M059J (cell line): ENCODE measurements at regions not wholly inside any gene's neighbourhood (a gene's known extent, or its start where the extent isn't known, plus 50 kb on each side); places are given as distances from the start of the nearest gene placed in this dataset.
"Not testable (repeated sequence)": the region's sequence is repeated elsewhere in the genome, so short reads cannot be mapped to it uniquely, and the experiment has no call there.

Experiments used
- DNase-seq: peaks from one replicate; pipeline ENCODE4 v3.0.0-alpha.2; 2012; ENCODE audit warnings: low read depth

DNA sequence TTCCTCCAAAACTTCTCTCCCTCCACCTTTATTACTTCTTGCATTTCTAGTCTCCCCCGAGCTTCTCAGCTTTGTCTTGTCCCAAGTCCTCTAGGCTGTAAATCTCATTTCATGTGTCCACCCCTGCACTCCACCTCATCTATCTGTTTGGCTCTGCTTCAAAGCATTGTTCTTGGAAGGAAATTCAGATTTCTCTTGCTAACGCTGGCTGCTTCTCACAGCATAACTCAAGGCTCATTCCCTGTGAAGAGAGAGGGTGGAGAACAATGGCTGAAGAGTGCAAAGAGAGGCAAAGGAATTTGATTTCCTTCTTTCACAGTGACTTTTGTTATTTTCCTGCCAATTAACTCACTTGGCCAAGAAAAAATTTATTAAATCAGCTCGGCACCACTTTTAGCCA lies 476.5 kb downstream of the TMEM114 start:
- DNase-seq, result no peak

DNA sequence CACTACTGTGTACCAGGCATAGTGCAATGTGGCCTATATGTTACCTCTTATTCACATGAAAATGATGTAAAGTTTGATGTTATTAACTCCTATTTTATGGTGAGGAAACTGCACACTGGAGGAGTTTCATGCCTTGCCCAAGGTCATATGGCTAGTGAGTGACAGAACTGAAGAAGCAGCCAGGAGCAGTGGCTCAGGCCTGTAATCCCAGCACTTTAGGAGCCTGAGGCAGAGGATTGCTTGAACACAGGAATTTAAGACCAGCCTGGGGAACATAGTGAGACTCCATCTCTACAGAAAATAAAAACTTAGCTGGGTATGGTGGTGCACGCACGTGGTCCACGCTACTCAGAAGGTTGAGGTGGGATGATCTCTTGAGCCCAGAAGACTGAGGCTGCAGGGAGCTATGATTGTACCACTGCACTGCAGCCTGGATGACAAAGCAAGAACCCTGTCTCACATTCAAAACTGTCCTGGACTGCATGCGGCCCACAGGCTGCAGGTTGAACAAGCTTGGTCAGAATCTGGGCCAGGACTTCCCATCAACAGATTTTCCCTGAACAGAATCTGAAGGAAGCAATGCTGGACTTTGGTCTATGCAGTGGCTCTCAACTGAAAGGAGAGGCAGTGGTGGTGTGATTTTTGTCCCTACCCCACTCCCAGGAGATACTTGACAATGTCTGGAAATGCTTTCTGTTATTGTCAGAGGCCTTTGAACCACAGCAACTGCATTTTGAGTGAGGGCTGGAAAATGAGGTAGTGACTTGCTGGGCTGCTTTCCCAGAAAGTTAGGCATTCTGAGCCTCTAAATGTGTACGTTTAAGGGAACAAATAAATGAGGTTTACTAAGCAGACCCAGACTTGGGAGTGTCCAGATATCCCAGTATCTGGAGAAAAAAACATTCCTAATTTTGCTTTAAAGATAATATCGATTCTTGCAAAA lies 479.5 kb downstream of the TMEM114 start:
- DNase-seq, result peak; percentile 5

DNA sequence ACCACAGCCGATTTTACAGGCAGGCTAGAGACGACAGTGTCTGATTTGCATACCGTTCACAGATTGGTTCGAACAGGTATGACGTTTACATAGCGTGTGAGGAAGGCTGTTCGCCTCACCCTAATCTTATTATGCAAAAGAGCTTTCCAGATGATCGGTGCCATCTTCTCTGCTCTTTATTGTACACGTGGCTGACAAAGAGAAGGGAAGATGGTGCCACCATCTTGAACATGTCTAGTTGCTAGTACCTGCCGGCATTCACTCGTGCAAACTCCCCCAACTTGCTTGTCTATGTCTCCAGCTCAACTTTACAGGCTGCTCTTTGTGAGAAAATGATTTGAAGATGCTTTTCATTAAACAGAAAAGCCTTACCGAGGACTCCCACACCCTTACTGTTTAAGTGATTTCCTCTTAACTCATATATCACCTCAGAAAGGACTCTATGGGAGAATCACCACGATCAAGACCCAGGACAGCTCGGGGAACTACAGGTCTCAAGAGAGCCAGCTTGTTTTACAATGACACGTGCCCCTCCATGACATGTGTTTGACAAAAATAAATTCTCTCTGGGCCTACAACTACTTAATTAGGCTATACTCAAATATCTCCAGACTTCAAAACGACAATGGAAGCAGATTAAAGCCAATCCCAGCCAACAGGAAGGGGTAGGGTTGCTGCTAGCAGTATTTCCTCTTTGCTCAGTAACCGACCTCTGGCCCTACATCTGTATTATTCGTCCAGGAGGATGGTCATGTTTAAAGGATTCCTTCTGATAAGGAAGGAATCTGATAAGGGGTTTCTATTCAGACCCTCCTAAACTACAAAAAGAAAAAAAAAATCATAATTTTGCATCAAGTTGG lies 480.6 kb downstream of the TMEM114 start:
- peak; percentile 88 for DNase-seq

DNA sequence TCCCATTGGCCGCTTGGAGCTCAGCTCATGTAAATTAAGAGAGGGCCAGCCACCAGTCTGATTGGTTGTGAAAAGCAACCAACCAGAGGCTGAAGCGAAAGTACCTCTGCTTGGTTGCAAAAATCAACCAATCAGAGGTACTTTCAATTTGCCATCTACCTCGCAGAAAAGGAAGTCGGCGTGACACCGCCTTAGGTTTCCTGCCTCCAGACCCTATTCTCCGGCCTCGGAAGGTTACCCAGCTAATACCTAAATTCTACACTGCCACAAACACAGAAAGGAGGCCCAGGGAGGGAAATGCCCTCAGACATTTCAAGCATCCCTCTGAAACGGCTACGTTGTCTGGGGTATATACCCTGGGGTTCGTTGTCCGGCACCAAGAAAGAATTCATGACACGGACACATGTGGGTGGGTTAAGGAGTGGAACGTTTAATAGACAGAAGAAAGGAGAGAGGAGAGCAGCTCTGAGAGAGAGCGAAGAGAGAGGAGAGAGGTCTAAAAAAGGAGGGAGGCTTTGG lies 481.3 kb downstream of the TMEM114 start:
- DNase-seq, result peak; percentile 84

DNA sequence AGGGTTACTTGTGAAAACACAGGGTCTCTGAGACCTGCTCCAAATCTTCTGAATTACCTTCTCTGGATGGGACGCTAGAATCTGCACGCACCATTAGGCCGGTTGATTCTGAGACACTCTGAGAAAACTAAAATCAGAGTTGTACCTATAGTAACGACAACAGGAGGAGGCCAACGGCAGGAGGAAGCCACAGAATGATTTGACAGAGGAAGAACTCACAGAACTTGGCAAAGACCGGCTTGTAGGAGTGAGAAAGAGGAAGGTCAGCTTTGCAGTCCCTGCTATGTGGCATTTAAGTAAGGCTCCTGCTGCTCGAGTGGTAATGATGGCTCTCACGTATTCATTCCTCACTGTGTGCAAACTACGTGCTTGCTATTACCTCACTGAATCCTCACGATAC lies 483.0 kb downstream of the TMEM114 start:
- DNase-seq, result no peak

DNA sequence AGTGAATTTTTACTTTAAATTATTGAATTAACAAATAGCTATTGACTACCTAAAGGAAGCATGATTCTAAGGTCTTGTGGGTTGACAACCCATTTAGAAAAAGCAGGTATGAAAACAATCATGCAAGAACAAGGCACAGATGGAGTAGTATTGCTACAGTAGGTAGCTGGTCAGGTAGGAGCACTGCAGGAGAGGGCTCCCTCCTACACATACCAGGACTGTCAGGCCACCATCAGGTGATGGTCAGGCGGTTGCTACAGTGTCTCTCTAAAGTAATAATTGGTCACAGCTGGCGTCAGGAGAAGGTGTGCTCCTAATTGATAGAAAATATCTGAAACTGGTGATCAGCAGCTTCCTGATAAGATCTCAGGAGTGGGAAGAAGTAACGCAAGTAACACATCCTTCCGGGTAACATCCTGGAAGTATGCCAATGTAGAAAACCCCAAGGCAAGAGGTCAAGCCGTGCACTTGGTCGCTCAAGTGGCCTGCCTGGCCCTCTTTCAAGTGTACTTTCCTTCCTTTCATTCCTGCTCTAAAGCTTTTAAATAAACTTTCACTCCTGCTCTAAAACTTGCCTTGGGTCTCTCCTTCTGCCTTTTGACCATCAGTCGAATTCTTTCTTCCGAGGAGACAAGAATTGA lies 486.5 kb downstream of the TMEM114 start:
- no peak for DNase-seq

DNA sequence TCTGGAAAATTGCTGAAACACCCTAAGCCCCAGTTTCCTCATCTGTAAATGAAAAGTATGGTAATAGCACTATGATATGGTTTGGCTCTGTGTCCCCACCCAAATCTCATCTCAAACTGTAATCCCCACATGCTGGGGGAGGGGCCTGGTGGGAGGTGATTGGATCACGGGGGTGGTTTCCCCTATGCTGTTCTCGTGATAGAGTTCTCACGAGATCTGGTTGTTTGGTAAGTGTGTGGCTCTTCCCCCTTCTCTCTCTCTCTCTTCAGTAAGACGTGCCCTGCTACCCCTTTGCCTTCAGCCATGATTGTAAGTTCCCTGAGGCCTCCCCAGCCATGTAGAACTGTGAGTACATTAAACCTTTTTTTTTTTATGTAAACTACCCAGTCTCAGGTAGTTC lies 490.7 kb downstream of the TMEM114 start:
- no peak for DNase-seq

DNA sequence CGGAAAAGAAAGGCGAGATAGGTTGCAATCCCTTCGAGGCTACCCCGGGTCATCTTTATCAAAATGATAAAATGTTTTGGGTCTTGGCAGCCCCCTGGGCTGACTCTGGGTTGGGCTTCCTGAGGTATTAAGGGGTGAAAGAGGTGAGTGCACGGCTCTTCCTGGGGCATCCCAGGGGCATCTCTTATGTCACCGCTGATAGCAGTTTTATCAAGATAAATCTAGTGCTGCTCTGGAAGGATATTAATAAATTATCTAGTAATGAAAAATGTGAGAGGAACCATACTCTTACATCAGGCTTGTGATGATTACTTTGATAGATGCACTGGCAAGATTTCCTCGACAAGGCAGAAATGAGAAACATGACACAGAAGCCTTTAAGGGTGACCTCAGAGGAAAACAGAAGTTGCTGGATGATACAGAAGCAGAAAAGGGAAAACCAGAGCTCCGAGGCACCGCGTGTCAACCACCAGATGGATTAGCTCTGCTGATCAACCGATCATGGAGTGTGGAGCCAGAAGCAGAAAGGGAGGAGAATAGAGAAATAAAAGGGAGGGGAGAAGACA lies 491.3 kb downstream of the TMEM114 start:
- DNase-seq, result no peak

DNA sequence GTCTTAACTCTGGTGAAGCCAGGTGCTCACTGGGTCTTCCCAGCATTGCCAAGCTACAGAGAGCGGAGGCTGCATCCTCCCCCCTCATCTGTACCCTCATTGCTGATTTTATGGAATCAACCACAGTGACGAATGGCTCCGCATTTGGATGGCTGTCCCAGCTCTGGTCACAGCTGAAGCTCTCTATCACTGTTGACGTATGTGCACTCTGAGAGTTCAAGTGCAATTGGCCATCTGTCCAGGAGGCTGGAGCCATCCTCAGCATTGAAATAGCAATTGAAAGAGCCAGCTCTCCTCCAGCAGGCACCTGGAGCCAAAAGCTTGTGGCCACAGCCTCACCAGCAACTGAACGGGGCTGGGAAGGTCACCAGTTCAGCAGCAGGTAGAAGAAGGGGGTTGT lies 494.1 kb downstream of the TMEM114 start:
- DNase-seq, result no peak

DNA sequence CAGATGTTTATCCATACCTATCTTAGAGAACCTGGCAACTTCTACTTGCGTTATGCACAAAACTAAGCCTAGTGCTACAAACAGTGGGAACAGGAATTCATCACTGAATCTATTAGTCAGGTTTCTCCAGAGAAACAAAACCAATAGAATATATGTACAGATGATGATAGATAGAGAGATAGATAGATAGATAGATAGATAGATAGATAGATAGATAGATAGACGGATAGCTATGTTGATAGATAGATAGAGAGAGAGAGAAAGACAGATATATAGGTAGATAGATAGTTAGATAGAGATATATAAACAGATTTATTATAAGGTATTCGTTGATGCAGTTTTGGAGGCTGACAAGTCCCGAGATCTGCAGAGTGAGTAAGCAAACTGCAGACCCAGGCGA lies 495.6 kb downstream of the TMEM114 start:
- DNase-seq, result no peak

DNA sequence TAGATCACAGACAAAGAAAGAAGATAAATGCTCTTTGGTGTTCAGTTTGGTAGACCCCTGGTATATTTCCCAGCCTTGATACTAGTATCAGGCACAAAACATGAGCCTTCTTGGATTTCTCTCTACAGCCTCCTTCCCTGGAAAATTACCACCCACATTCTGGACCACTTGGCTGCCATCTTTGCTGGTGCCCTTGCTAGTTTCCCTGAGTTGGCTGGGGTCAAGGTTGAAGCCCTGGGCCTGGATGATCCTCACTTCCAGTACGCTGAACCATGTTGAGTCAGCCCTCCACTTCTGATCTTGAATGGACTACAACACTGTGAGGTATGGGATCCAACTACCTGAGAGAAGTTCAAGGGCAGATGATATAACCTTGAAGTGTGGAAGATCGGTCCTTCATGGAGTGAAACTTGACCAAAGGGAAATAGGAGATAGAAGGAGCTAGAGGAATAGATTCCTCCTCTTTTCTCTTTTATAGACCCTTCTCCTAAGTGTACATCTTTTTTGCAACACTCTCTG lies 501.4 kb downstream of the TMEM114 start:
- DNase-seq, result no peak

DNA sequence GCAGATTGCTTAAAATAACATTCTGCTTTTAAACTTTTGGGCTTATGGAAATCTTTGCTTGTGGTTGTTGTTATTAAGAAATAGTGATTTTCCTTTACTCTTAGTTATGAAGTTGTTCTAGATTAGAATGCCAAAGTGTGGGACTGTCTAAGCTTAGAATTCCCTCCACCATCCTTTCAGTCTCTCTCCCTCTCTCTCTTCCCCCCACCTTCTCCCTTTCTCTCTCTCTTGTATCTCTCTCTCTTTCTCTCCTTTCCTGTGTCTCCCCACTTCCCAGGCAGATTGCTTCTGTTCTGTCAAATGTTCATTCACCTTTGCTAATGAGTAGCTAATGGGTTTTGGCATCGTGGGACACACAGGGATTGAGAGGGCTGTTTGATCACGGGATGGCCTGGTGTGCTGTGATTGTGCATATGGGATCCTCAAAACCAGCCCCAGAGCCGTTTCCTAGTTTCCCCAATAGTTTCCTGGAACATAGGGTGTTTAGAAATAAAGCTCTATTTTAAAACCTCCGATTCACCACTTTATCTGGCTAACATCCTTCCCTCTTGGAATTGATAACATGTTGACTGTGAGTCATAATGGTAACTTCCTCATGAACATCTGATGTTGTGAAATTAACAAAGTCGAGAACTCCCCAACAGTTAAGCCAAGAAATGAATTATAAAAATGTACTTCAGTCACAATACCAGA lies 502.6 kb downstream of the TMEM114 start:
- DNase-seq, result peak; percentile 7

DNA sequence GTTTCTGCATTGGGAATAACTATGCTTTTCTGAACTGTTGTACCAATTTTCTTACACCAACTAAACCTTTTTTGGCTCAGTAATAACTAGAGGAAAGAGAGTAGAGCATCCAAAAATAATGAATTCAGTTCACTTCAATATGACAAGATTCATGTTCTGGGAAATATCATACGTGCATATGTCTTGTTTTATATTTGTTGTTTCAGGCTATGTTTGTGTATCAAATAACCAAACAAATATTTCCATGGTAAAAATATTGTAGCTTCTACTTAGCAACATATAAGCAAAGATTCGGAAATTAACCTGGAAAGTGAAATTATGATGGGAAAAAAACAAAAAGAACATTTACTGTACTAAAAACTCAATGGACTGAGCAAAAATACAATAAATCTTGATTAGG lies 503.2 kb downstream of the TMEM114 start:
- DNase-seq, result no peak

DNA sequence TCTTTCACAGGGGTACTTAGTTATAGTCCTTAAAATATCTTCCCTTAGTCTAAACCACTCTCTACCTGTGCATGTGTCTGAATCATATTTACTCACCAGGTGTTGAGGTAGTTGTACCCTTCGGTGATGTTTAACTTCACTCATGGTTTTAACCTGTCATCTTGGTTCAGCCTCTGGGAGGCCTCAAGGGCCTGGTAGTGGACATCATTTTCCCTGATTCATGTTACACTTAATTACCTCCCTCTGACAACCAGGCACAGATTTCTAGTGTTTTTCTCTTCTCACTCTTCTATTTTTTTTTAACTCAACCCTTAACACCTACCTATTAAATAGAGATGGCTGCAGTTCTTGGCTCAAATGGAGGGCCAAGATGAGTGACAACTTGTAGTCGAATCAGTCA lies 505.4 kb downstream of the TMEM114 start:
- no peak for DNase-seq

DNA sequence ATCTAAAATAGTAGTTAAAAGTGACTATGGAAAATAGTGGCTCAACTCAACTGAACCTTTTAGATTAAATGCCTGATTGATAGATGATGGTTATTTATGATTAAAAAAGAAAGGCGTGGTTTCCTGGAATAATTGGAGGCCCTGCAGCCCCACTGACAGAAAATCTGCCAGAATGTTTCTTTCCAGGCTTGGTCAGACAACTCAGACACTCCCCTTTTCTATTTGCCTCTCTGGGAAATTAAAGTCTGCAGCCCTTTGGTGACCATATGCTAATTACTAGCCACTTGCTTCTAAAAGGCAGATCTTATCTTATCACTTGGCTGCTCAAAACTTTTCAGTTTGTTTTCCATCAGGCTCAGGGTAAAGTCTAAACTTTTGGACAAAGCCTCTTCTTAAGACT lies 506.0 kb downstream of the TMEM114 start:
- no peak for DNase-seq

DNA sequence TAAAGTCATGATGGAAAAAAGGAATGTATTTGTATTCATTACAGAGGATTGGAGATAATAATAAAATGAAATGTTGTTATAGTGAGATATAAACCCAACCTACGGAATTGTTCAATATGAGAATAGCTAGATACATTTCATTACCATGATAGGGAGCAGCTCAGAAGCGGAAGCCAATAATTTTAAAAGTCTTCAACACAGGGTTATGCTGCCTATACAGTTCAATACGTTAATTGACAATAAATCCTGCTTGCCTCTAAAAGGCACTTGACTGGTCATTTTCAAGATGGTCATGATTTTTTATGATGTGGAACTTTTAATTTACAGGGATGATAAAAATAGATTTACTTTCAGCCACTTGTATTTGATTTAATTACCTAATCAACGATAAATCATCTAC lies 506.8 kb downstream of the TMEM114 start:
- no peak for DNase-seq

DNA sequence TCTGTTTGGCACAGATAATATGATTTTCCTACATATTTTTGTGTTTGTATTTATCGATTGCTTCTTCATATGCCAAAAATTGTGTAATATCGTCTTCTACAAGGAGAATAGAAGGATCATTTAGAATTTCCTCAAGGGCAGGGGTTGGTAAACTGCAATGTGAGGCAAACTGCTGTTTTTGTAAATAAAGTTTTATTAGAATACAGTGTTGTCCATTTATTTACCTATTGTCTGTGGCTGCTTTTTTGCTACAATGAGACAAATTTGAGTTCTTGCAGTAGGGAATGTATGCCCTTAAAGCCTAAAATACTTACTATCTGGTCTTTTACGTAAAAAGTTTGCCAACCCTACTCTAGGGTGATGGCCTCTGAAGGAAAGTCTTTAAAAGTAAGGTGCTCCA lies 509.5 kb downstream of the TMEM114 start:
- no peak for DNase-seq

DNA sequence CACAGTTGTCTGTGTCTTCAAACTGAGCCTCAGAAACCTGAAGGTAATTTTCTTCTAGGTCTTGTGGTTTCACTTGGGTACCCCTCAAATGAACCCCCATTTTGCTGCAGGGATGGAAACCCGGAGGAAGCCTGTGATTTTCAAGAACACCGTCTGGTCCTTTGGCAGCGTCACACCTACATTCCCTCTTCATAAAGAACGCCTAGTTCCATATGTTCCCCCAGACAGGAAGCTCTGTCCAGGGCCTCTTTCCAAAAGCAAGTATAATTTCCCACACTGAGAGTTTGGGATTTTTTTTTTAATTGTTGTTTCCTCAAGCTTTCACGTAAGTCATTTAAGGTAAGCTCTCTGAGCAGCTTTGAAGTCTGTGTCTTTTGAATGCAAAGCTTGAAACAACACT lies 515.0 kb downstream of the TMEM114 start:
- DNase-seq, result no peak

DNA sequence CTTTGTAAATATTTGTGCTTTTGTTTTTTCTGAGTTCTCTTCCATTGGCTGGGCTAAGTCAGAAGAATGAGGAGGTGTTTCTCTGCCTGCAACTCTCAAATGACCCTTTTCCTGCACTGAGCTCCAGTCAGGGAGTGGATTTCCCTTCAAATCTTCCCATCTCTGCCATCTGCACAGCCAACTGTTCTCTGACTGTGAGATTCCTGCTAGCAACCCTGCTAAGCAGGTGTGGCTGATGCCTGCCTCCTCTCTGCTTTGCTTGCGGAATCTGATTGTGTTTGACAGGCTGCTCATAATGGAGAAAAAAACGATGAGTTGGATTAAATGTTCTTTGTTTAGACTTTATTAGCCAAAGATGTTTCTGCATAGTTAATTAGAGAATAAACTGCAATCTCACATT lies 519.8 kb downstream of the TMEM114 start:
- no peak for DNase-seq

DNA sequence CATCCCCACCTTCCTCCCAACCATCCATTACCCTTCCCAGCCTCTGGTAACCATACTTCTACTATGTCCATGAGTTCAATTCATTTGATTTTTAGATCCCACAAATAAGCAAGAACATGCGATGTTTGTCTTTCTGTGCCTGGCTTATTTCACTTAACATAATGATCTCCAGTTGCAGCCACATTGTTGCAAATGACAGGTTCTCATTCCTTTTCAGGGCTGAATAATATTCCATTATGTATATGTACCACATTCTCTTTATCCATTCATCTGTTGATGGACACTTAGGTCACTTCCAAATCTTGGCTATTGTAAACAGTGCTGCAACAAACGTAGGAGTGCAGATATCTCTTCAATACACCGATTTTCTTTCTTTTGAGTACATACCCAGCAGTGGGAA lies 522.1 kb downstream of the TMEM114 start:
- not testable (repeated sequence) for DNase-seq

DNA sequence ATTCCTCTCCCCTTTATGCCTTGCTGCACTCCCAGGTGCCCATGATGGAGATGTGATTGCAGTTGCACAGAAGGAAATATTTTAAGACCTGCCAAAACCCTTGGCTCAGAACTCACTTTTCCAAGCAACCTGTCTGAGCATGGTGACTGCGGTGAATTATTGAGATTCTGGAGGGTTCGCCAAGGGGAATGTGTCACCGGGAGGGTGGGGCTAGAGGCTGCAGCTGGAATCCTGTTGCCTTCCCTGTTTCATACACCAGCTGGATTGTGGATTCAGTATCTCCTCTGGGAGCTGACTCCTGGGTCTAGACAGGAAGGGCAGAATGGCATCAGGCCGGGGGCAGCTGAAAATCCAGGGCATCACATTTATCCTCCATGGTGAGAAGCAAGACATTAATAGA lies 527.2 kb downstream of the TMEM114 start:
- DNase-seq, result peak; percentile 40
